PC-9 (cell line): ENCODE measurements at regions not wholly inside any gene's neighbourhood (a gene's known extent, or its start where the extent isn't known, plus 50 kb on each side); places are given as distances from the start of the nearest gene placed in this dataset.

Source experiments
- EZH2 ChIP-seq: fragments of 200-600 bp; sonication (generic); IDR thresholded peaks from 2 replicates; pipeline ENCODE4 v1.8.0; 2017; ENCODE audit warnings: antibody characterized with exemption, low read depth
- TF ChIP-seq, protein P1 (sequence below): fragments of 200-600 bp; sonication (generic); conservative IDR thresholded peaks from 2 replicates; pipeline ENCODE4 v1.6.1; 2017; ENCODE audit warnings: mixed run types, antibody characterized with exemption, mild to moderate bottlenecking, moderate library complexity

DNA sequence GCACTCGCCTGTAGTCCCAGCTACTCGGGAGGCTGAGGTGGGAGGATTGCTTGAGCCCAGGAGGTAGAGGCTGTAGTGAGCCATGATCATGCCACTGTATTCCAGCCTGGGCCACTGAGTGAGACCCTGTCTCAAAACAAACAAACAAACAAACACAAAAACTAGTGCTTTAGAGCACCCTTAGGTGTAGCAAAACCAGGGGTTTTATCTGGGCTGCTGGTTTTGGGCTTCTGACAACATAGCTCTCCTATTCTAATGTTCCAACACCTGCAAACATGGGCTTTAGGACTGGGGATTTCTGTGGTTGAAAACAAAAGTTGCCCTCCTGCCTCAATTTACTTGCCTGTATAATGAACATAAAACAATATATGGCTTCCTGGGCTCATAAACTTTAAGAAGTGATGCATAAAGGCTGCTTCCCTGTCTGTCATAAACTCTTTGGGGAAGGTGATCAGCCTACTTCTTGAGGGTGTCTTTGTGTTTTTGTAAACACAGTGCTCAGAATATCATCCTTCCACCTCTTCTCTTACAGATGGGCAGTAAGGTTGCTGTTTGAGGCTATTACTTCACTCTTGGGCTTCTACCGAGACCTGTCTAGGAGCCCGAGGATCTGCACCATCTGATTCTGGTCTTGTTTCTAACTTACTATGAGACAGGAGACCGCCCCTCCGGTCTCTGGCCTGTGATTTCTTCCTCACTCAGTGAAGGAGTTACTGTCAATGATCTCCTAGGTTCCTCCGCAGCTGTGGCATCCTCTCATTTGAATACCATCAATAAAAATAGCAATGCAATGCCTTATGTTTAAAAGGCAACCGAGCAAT lies 246.5 kb downstream of the MYCN start:
- TF ChIP-seq EZH2, result no peak
- TF ChIP-seq, protein P1, sequence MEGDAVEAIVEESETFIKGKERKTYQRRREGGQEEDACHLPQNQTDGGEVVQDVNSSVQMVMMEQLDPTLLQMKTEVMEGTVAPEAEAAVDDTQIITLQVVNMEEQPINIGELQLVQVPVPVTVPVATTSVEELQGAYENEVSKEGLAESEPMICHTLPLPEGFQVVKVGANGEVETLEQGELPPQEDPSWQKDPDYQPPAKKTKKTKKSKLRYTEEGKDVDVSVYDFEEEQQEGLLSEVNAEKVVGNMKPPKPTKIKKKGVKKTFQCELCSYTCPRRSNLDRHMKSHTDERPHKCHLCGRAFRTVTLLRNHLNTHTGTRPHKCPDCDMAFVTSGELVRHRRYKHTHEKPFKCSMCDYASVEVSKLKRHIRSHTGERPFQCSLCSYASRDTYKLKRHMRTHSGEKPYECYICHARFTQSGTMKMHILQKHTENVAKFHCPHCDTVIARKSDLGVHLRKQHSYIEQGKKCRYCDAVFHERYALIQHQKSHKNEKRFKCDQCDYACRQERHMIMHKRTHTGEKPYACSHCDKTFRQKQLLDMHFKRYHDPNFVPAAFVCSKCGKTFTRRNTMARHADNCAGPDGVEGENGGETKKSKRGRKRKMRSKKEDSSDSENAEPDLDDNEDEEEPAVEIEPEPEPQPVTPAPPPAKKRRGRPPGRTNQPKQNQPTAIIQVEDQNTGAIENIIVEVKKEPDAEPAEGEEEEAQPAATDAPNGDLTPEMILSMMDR, result no peak
